ENCODE measurements at regions not wholly inside any gene's neighbourhood (a gene's known extent, or its start where the extent isn't known, plus 50 kb on each side); places are given as distances from the start of the nearest gene placed in this dataset.
A peak's percentile ranks its signal among the peaks of the same experiment; 100 is the strongest.
"Not testable (repeated sequence)": the region's sequence is repeated elsewhere in the genome, so short reads cannot be mapped to it uniquely, and the experiment has no call there.

- TF ChIP-seq POLR2AphosphoS5 (IDR thresholded peaks at IDR 0.05; ENCODE audit: low read depth, low read length) (no peak), POLR2A (IDR thresholded peaks at IDR 0.05; ENCODE audit: low read depth, low read length) (no peak), TAF1 (IDR thresholded peaks at IDR 0.05; ENCODE audit: borderline replicate concordance, low read depth, low read length) (no peak)
- DNase-seq (ENCODE audit: insufficient read length) (no peak), FAIRE-seq (no peak)
Measured at GRCh38 chr10:21379143-21379542, 146.3 kb downstream of the SKIDA1 start.

- not testable (repeated sequence) for FAIRE-seq; DNase-seq (ENCODE audit: insufficient read length)
Measured at GRCh38 chr10:21375274-21375673, 150.2 kb downstream of the SKIDA1 start.

GRCh38 chr10:21373881-21374280 lies 151.6 kb downstream of the SKIDA1 start:
- FAIRE-seq; DNase-seq (ENCODE audit: insufficient read length): not testable (repeated sequence)

GRCh38 chr10:21372651-21373410 lies 152.7 kb downstream of the SKIDA1 start:
- no peak for FAIRE-seq
- TF ChIP-seq TAF1 (IDR thresholded peaks at IDR 0.05; ENCODE audit: borderline replicate concordance, low read depth, low read length) (no peak), POLR2A (IDR thresholded peaks at IDR 0.05; ENCODE audit: low read depth, low read length) (no peak), POLR2AphosphoS5 (IDR thresholded peaks at IDR 0.05; ENCODE audit: low read depth, low read length) (no peak)
- no peak for DNase-seq (ENCODE audit: insufficient read length)

GRCh38 chr10:21369697-21370096 lies 155.8 kb downstream of the SKIDA1 start:
- FAIRE-seq (no peak), DNase-seq (ENCODE audit: insufficient read length) (no peak)
- TF ChIP-seq POLR2A (IDR thresholded peaks at IDR 0.05; ENCODE audit: low read depth, low read length): no peak
- TF ChIP-seq TAF1 (IDR thresholded peaks at IDR 0.05; ENCODE audit: borderline replicate concordance, low read depth, low read length): no peak
- no peak for TF ChIP-seq POLR2AphosphoS5 (IDR thresholded peaks at IDR 0.05; ENCODE audit: low read depth, low read length)

- DNase-seq (ENCODE audit: insufficient read length) (no peak), FAIRE-seq (no peak)
- no peak for TF ChIP-seq POLR2AphosphoS5 (IDR thresholded peaks at IDR 0.05; ENCODE audit: low read depth, low read length)
- TF ChIP-seq TAF1 (IDR thresholded peaks at IDR 0.05; ENCODE audit: borderline replicate concordance, low read depth, low read length): no peak
- TF ChIP-seq POLR2A (IDR thresholded peaks at IDR 0.05; ENCODE audit: low read depth, low read length): no peak
Measured at GRCh38 chr10:21368728-21369425, 156.6 kb downstream of the SKIDA1 start.

GRCh38 chr10:21368022-21368582 lies 157.4 kb downstream of the SKIDA1 start:
- FAIRE-seq: peak; percentile 14
- no peak for TF ChIP-seq TAF1 (IDR thresholded peaks at IDR 0.05; ENCODE audit: borderline replicate concordance, low read depth, low read length)
- TF ChIP-seq POLR2A (IDR thresholded peaks at IDR 0.05; ENCODE audit: low read depth, low read length): no peak
- DNase-seq (ENCODE audit: insufficient read length): no peak

- not testable (repeated sequence) for FAIRE-seq; DNase-seq (ENCODE audit: insufficient read length)
Measured at GRCh38 chr10:21366108-21366507, 159.4 kb downstream of the SKIDA1 start.

GRCh38 chr10:21364196-21365114 lies 161.0 kb downstream of the SKIDA1 start:
- DNase-seq (ENCODE audit: insufficient read length) (no peak), FAIRE-seq (no peak)
- TF ChIP-seq POLR2A (IDR thresholded peaks at IDR 0.05; ENCODE audit: low read depth, low read length): no peak
- no peak for TF ChIP-seq TAF1 (IDR thresholded peaks at IDR 0.05; ENCODE audit: borderline replicate concordance, low read depth, low read length)
- TF ChIP-seq POLR2AphosphoS5 (IDR thresholded peaks at IDR 0.05; ENCODE audit: low read depth, low read length): no peak

DNA sequence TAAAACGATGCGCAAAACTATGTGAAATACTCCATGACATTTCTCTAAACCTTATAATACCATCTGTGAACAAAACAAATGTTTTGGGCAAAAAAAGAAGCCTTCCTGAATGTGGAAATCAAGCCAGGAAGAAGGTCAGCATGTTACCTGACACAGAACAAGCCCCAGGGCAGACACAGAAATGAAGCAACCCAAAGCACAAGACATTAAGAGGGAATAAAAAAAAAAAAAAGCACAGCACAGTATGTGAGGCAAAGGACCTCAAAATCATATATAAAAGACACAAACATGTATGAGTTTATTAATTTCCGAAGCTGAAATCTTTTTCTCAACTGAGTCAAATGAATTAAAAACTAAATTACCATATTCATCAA lies 161.8 kb downstream of the SKIDA1 start:
- DNase-seq (ENCODE audit: insufficient read length) (no peak), FAIRE-seq (no peak)
- TF ChIP-seq TAF1 (IDR thresholded peaks at IDR 0.05; ENCODE audit: borderline replicate concordance, low read depth, low read length) (no peak), POLR2AphosphoS5 (IDR thresholded peaks at IDR 0.05; ENCODE audit: low read depth, low read length) (no peak), POLR2A (IDR thresholded peaks at IDR 0.05; ENCODE audit: low read depth, low read length) (no peak)

- FAIRE-seq (no peak), DNase-seq (ENCODE audit: insufficient read length) (no peak)
- TF ChIP-seq TAF1 (IDR thresholded peaks at IDR 0.05; ENCODE audit: borderline replicate concordance, low read depth, low read length): no peak
- TF ChIP-seq POLR2AphosphoS5 (IDR thresholded peaks at IDR 0.05; ENCODE audit: low read depth, low read length): no peak
- no peak for TF ChIP-seq POLR2A (IDR thresholded peaks at IDR 0.05; ENCODE audit: low read depth, low read length)
Measured at GRCh38 chr10:21363092-21363730, 162.3 kb downstream of the SKIDA1 start.
